ENCODE measurements at regions not wholly inside any gene's neighbourhood (a gene's known extent, or its start where the extent isn't known, plus 50 kb on each side); places are given as distances from the start of the nearest gene placed in this dataset.

DNA sequence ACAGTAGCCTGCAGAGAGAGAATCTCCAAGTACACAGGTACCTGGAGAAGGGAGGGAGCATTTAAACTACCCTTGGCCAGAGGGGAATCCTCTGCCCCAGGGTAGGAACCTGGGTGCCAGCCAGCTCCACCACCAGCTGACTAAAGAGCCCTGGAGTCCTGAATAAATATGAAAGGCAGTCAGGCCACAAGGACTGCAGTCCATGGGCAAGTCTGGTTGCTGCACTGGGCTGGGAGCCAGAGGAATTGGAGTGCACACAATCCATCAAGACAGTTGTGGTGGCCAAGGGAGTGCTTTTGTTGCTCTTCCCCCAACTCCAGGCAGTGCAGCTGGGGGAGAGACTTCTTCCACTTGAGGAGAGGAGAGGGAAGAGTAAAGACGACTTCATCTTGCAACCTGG is 172.5 kb downstream of the HNRNPD start:
- no peaks in the 10 kb centered on the region for H3K36me3 ChIP-seq (ENCODE audit: insufficient read depth, low read length)
- H3K4me3 ChIP-seq (ENCODE audit: low read length) = no peak overlapping the region
- no peak for TF ChIP-seq MXI1 (conservative IDR thresholded peaks at IDR 0.05; ENCODE audit: poor library complexity, severe bottlenecking)
- no peak for TF ChIP-seq EZH2 (IDR thresholded peaks at IDR 0.05; ENCODE audit: borderline replicate concordance, insufficient read depth, low read length, poor library complexity, severe bottlenecking)
- no peak for TF ChIP-seq TAF1 (IDR thresholded peaks at IDR 0.05; ENCODE audit: low read depth)
- no peak for TF ChIP-seq RAD21 (conservative IDR thresholded peaks at IDR 0.05)
- TF ChIP-seq EP300 (conservative IDR thresholded peaks at IDR 0.05; ENCODE audit: poor library complexity, severe bottlenecking) = no peak
- no peak for TF ChIP-seq POLR2AphosphoS5 (IDR thresholded peaks at IDR 0.05)
- TF ChIP-seq, protein P1, sequence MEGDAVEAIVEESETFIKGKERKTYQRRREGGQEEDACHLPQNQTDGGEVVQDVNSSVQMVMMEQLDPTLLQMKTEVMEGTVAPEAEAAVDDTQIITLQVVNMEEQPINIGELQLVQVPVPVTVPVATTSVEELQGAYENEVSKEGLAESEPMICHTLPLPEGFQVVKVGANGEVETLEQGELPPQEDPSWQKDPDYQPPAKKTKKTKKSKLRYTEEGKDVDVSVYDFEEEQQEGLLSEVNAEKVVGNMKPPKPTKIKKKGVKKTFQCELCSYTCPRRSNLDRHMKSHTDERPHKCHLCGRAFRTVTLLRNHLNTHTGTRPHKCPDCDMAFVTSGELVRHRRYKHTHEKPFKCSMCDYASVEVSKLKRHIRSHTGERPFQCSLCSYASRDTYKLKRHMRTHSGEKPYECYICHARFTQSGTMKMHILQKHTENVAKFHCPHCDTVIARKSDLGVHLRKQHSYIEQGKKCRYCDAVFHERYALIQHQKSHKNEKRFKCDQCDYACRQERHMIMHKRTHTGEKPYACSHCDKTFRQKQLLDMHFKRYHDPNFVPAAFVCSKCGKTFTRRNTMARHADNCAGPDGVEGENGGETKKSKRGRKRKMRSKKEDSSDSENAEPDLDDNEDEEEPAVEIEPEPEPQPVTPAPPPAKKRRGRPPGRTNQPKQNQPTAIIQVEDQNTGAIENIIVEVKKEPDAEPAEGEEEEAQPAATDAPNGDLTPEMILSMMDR (IDR thresholded peaks at IDR 0.05; ENCODE audit: poor library complexity, severe bottlenecking) = no peak
- no peak for TF ChIP-seq REST (IDR thresholded peaks at IDR 0.05; ENCODE audit: borderline replicate concordance)
- no peak for TF ChIP-seq SMC3 (conservative IDR thresholded peaks at IDR 0.05; ENCODE audit: poor library complexity)
- no peaks in the 10 kb centered on the region for H3K79me2 ChIP-seq (replicated peaks; ENCODE audit: insufficient read depth, low read length)
- no peaks in the 10 kb centered on the region for H3K27me3 ChIP-seq (ENCODE audit: insufficient read depth, low read depth, low read length)
- H3K9me3 ChIP-seq (ENCODE audit: low read length) = peaks cover 2% of the 10 kb centered on the region
- no peak overlapping the region for H2AFZ ChIP-seq (ENCODE audit: low read depth, low read length)
- no peak overlapping the region for H3K9ac ChIP-seq (ENCODE audit: low read length)
- no peaks in the 10 kb centered on the region for H3K9me2 ChIP-seq (ENCODE audit: insufficient read depth, low read length)
- no peaks in the 10 kb centered on the region for H4K20me1 ChIP-seq (ENCODE audit: insufficient read depth)
- no peak overlapping the region for H3K27ac ChIP-seq (ENCODE audit: low read length)
- H3F3A ChIP-seq (ENCODE audit: insufficient read depth, low read length, poor library complexity, severe bottlenecking) = no peaks in the 10 kb centered on the region
- H3K4me2 ChIP-seq (ENCODE audit: low read length) = no peak overlapping the region

DNA sequence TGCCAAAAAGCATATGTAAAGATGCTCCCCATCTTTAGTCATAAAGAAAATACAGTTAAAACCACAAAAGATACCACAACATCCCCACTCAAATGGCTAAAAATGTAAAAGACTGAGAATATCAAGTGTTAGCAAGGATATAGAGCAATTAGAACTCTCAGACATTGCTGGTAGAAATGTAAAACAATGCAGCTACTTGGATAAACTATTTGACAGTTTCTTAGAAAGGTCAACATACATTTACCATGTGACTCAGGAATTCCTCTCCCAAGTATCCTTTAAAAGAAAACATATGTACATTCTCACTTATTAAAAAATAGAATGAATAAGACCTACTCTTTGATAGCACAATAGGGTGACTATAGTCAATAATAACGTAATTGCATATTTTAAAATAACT is 173.7 kb downstream of the HNRNPD start:
- no peaks in the 10 kb centered on the region for H3K27me3 ChIP-seq (ENCODE audit: insufficient read depth, low read depth, low read length)
- TF ChIP-seq TAF1 (IDR thresholded peaks at IDR 0.05; ENCODE audit: low read depth) (no peak), RAD21 (conservative IDR thresholded peaks at IDR 0.05) (no peak), SMC3 (conservative IDR thresholded peaks at IDR 0.05; ENCODE audit: poor library complexity) (no peak), EZH2 (IDR thresholded peaks at IDR 0.05; ENCODE audit: borderline replicate concordance, insufficient read depth, low read length, poor library complexity, severe bottlenecking) (no peak), EP300 (conservative IDR thresholded peaks at IDR 0.05; ENCODE audit: poor library complexity, severe bottlenecking) (no peak), REST (IDR thresholded peaks at IDR 0.05; ENCODE audit: borderline replicate concordance) (no peak)
- TF ChIP-seq, protein P1 (IDR thresholded peaks at IDR 0.05; ENCODE audit: poor library complexity, severe bottlenecking) = no peak
- no peaks in the 10 kb centered on the region for H3K36me3 ChIP-seq (ENCODE audit: insufficient read depth, low read length)
- no peaks in the 10 kb centered on the region for H3K79me2 ChIP-seq (replicated peaks; ENCODE audit: insufficient read depth, low read length)
- H3K4me3 ChIP-seq (ENCODE audit: low read length) = no peak overlapping the region
- H3F3A ChIP-seq (ENCODE audit: insufficient read depth, low read length, poor library complexity, severe bottlenecking) = no peaks in the 10 kb centered on the region
- H3K9me2 ChIP-seq (ENCODE audit: insufficient read depth, low read length) = no peaks in the 10 kb centered on the region
- H3K27ac ChIP-seq (ENCODE audit: low read length) = no peak overlapping the region
- no peaks in the 10 kb centered on the region for H3K9me3 ChIP-seq (ENCODE audit: low read length)
- H3K4me2 ChIP-seq (ENCODE audit: low read length) = no peak overlapping the region
- H4K20me1 ChIP-seq (ENCODE audit: insufficient read depth) = no peaks in the 10 kb centered on the region
- no peak overlapping the region for H3K9ac ChIP-seq (ENCODE audit: low read length)
- no peak overlapping the region for H2AFZ ChIP-seq (ENCODE audit: low read depth, low read length)
